ENCODE measurements at regions not wholly inside any gene's neighbourhood (a gene's known extent, or its start where the extent isn't known, plus 50 kb on each side); places are given as distances from the start of the nearest gene placed in this dataset.
A peak's percentile ranks its signal among the peaks of the same experiment; 100 is the strongest.

- no peak for DNase-seq (ENCODE audit: low read depth)
- no peak for TF ChIP-seq CTCF (conservative IDR thresholded peaks at IDR 0.05; ENCODE audit: low read depth, low read length)
- no peak overlapping the region for H3K4me3 ChIP-seq (ENCODE audit: low read length)
Measured at GRCh38 chr4:177587989-177588388, 145.8 kb upstream of the AGA start.

DNA sequence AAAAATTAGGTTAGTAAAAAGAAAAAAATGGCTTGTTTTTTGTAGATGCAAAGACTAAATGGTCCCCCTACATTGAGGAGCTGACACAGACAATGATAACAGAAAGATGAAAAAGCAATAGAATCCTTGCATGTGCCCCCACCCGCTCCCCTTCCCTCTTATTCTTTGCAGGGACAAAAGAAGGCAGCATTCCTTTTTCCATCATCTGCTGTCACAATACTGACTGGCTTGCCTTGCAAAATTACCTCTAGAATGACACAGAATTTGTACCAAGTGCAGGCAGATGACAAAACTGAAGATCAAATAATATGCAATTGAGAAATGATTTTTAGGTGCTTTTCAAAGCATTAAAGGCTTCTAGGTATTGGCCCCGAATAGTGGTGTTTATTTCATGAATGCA lies 153.1 kb upstream of the AGA start:
- no peak for TF ChIP-seq CTCF (conservative IDR thresholded peaks at IDR 0.05; ENCODE audit: low read depth, low read length)
- DNase-seq (ENCODE audit: low read depth): no peak
- no peak overlapping the region for H3K4me3 ChIP-seq (ENCODE audit: low read length)

DNA sequence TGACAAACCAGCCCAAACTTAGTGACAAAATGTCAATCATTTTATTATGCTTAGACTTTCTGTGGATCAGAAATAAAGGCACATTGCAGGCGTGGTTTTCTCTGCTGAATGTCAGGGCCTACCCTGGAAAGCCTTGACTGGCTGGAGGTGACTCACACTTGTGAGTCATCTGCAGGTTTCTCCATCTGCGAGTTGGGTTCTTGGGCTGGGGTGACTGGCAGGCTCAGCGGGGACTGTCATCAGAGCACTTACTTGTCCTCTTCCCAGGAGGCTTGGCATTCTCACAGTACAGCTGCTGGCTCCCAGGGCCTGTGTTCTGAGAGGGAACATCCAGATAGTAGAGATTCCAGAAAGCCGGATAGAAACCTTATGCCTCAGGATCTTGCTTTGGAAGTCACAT lies 153.8 kb upstream of the AGA start:
- no peak overlapping the region for H3K4me3 ChIP-seq (ENCODE audit: low read length)
- no peak for TF ChIP-seq CTCF (conservative IDR thresholded peaks at IDR 0.05; ENCODE audit: low read depth, low read length)
- DNase-seq (ENCODE audit: low read depth): peak; percentile 48

DNA sequence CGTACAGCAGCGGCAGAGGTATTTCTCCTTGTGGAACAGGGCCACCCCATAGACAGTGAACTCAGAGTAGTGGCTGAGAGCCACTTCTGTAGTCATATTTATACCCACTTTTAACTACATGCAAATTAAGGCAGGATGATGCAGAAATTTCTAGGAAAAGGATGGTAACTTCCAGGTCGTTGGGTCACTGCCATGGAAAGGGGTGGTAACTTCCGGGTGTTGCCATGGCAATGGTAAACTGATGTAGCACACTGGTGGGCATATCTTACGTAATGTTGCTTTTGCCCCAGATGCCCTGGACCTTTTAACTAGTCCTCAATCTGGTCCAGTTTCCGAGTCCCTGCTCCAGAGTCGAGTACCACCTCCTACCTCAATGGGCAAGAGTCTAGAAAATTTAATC lies 154.8 kb upstream of the AGA start:
- H3K4me3 ChIP-seq (ENCODE audit: low read length): no peak overlapping the region
- DNase-seq (ENCODE audit: low read depth): no peak
- TF ChIP-seq CTCF (conservative IDR thresholded peaks at IDR 0.05; ENCODE audit: low read depth, low read length): no peak

- no peak overlapping the region for H3K4me3 ChIP-seq (ENCODE audit: low read length)
- no peak for TF ChIP-seq CTCF (conservative IDR thresholded peaks at IDR 0.05; ENCODE audit: low read depth, low read length)
- DNase-seq (ENCODE audit: low read depth): no peak
Measured at GRCh38 chr4:177605252-177605651, 163.0 kb upstream of the AGA start.

- H3K4me3 ChIP-seq (ENCODE audit: low read length): no peak overlapping the region
- TF ChIP-seq CTCF (conservative IDR thresholded peaks at IDR 0.05; ENCODE audit: low read depth, low read length): no peak
- no peak for DNase-seq (ENCODE audit: low read depth)
Measured at GRCh38 chr4:177607111-177607573, 164.9 kb upstream of the AGA start.

- no peak for TF ChIP-seq CTCF (conservative IDR thresholded peaks at IDR 0.05; ENCODE audit: low read depth, low read length)
- no peak for DNase-seq (ENCODE audit: low read depth)
- no peak overlapping the region for H3K4me3 ChIP-seq (ENCODE audit: low read length)
Measured at GRCh38 chr4:177611974-177612664, 169.9 kb upstream of the AGA start.

Data from retinal pigment epithelial cell (primary cell).